ENCODE measurements at regions not wholly inside any gene's neighbourhood (a gene's known extent, or its start where the extent isn't known, plus 50 kb on each side); places are given as distances from the start of the nearest gene placed in this dataset.

DNA sequence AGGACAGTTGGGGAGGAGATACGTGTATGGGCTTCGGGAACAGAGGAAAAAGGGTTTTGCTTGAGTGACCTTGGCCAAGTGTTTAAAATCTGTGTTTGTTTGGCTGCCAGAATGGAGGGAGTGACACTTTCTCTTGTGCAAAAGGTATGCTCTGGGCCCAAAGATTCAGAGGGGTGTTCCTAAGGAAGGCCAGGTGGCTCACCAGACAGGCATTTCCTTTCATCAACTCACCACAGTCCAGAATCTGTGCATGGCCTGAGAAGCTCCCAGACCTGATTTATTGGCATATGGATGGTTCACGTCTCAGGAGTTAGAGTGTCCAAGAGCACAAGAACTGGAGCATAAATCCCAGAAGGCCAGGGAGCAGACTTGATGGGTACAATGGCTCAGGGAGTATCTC, 53.4 kb upstream of the NLK start:
- Histone ChIP-seq H2BK15ac (ENCODE audit: low read depth, low read length) (no peak overlapping the region), H2AK5ac (ENCODE audit: low read depth, low read length) (no peak overlapping the region), H3K4me1 (ENCODE audit: control insufficient read depth, insufficient read depth, low read length) (no peaks in the 10 kb centered on the region), H2BK5ac (ENCODE audit: low read depth, low read length, poor library complexity, severe bottlenecking) (no peak overlapping the region), H3K27ac (ENCODE audit: insufficient read depth, low read length) (no peak overlapping the region), H4K20me1 (ENCODE audit: insufficient read depth, low read length) (no peaks in the 10 kb centered on the region), H4K5ac (ENCODE audit: low read depth, low read length) (no peak overlapping the region), H3K9me1 (ENCODE audit: insufficient read depth, low read length) (no peaks in the 10 kb centered on the region), H3K4ac (ENCODE audit: low read depth, low read length) (no peak overlapping the region), H3K9me3 (ENCODE audit: control insufficient read depth, insufficient read depth, low read length) (no peaks in the 10 kb centered on the region), H2BK120ac (ENCODE audit: low read depth, low read length) (no peak overlapping the region), H3K79me1 (ENCODE audit: low read depth in 1 of 2, low read length in 2 of 2) (no peaks in the 10 kb centered on the region), H3K23ac (ENCODE audit: low read depth, low read length) (no peak overlapping the region), H4K91ac (ENCODE audit: insufficient read depth, low read depth, low read length) (no peak overlapping the region), H3K56ac (ENCODE audit: extremely low read depth, insufficient read depth, low read length) (no peak overlapping the region), H3K4me2 (ENCODE audit: low read depth, low read length) (no peak overlapping the region), H3K14ac (replicated peaks; ENCODE audit: low read depth, low read length) (no peak overlapping the region), H3K18ac (ENCODE audit: low read depth, low read length) (no peak overlapping the region), H3K36me3 (ENCODE audit: control insufficient read depth, insufficient read depth, low read length) (no peaks in the 10 kb centered on the region), H3K9ac (ENCODE audit: low read depth, low read length) (no peak overlapping the region), H3K4me3 (ENCODE audit: insufficient read depth, low read depth, low read length) (no peak overlapping the region), H3K27me3 (ENCODE audit: control insufficient read depth, insufficient read depth, low read length) (peaks cover 21% of the 10 kb centered on the region), H2BK20ac (ENCODE audit: low read depth, low read length) (no peak overlapping the region), H2AK9ac (replicated peaks; ENCODE audit: low read depth, low read length, poor library complexity) (no peak overlapping the region), H4K8ac (ENCODE audit: low read depth in 2 of 2, low read length in 2 of 2) (no peak overlapping the region), H2AFZ (replicated peaks; ENCODE audit: low read length, poor library complexity) (no peak overlapping the region)
- intact Hi-C loops (cut with micrococcal nuclease) (no loop called here), in situ Hi-C loops (cut with MboI; ENCODE audit: low sequenced_read_pairs) (no loop called here), dilution Hi-C loops (cut with HindIII; ENCODE audit: low sequenced_read_pairs, unreplicated experiment) (no loop called here)
- ChIA-PET CTCF (no interaction called here), POLR2A (ENCODE audit: unreplicated experiment) (no interaction called here)
- ATAC-seq (ENCODE audit: low read depth): no peak
- TF ChIP-seq, protein P1, sequence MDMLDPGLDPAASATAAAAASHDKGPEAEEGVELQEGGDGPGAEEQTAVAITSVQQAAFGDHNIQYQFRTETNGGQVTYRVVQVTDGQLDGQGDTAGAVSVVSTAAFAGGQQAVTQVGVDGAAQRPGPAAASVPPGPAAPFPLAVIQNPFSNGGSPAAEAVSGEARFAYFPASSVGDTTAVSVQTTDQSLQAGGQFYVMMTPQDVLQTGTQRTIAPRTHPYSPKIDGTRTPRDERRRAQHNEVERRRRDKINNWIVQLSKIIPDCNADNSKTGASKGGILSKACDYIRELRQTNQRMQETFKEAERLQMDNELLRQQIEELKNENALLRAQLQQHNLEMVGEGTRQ (IDR thresholded peaks at IDR 0.05; ENCODE audit: low read depth, low read length): no peak
- TF ChIP-seq SMC3 (IDR thresholded peaks at IDR 0.05; ENCODE audit: low read depth, low read length) (no peak), BHLHE40 (IDR thresholded peaks at IDR 0.05; ENCODE audit: low read depth, low read length) (no peak), MXI1 (IDR thresholded peaks at IDR 0.05; ENCODE audit: borderline replicate concordance, low read depth, low read length) (no peak), MAFK (IDR thresholded peaks at IDR 0.05; ENCODE audit: low read depth, low read length) (no peak)
- BruUV-seq (replicated peaks): no TSS peak
- DNase-seq: no peak
- WGBS, 2 experiments (ENCODE audit: extremely low coverage in 2 of 2, insufficient read length in 1 of 2): no CpG with 5 or more reads among the region's 3 CpGs
